T follicular helper cell (primary cell): ENCODE measurements at regions not wholly inside any gene's neighbourhood (a gene's known extent, or its start where the extent isn't known, plus 50 kb on each side); places are given as distances from the start of the nearest gene placed in this dataset.

Source experiments
- DNase-seq: peaks from one replicate; pipeline ENCODE4 v3.0.0-alpha.2; 2020; ENCODE audit warnings: low read depth

GRCh38 chr16:86297866-86298757, 212.2 kb upstream of the FOXF1 start:
- no peak for DNase-seq

- DNase-seq: no peak
Observed at GRCh38 chr16:86298758-86299134, 211.6 kb upstream of the FOXF1 start.

GRCh38 chr16:86299882-86300610, 210.3 kb upstream of the FOXF1 start:
- no peak for DNase-seq

- no peak for DNase-seq
Observed at GRCh38 chr16:86300746-86301481, 209.4 kb upstream of the FOXF1 start.

GRCh38 chr16:86302421-86303109, 207.8 kb upstream of the FOXF1 start:
- no peak for DNase-seq

GRCh38 chr16:86303787-86304678, 206.3 kb upstream of the FOXF1 start:
- DNase-seq: no peak

- no peak for DNase-seq
Observed at GRCh38 chr16:86304868-86305267, 205.5 kb upstream of the FOXF1 start.

- no peak for DNase-seq
Observed at GRCh38 chr16:86305440-86305839, 204.9 kb upstream of the FOXF1 start.

GRCh38 chr16:86306011-86306644, 204.2 kb upstream of the FOXF1 start:
- DNase-seq: no peak

- DNase-seq: no peak
Observed at GRCh38 chr16:86306811-86307513, 203.4 kb upstream of the FOXF1 start.

- DNase-seq: no peak
Observed at GRCh38 chr16:86307514-86307903, 202.8 kb upstream of the FOXF1 start.

GRCh38 chr16:86308514-86308913, 201.8 kb upstream of the FOXF1 start:
- DNase-seq: no peak

- no peak for DNase-seq
Observed at GRCh38 chr16:86313631-86314030, 196.7 kb upstream of the FOXF1 start.

- no peak for DNase-seq
Observed at GRCh38 chr16:86314402-86315025, 195.8 kb upstream of the FOXF1 start.

GRCh38 chr16:86316967-86317812, 193.1 kb upstream of the FOXF1 start:
- no peak for DNase-seq

- DNase-seq: no peak
Observed at GRCh38 chr16:86317813-86318650, 192.3 kb upstream of the FOXF1 start.

GRCh38 chr16:86319585-86320236, 190.6 kb upstream of the FOXF1 start:
- no peak for DNase-seq
